GM13977 (cell line): ENCODE measurements at regions not wholly inside any gene's neighbourhood (a gene's known extent, or its start where the extent isn't known, plus 50 kb on each side); places are given as distances from the start of the nearest gene placed in this dataset.

ENCODE experiments used
- DNase-seq: peaks from one replicate; pipeline ENCODE4 v3.0.0; 2012; ENCODE audit warnings: low spot score
- in situ Hi-C: fragments of 300-500 bp; cut with MboI; formaldehyde crosslinking; loops from one replicate; pipeline ENCODE4 v1.12.0; 2022; ENCODE audit warnings: low sequenced_read_pairs, low pct_unique_long_range_greater_than_20kb, mixed read lengths, inconsistent platforms; ENCODE audit not compliant: unreplicated experiment
- TF ChIP-seq, protein P1 (sequence below): IDR thresholded peaks from 2 replicates; pipeline ENCODE4 v1.5.1; 2012; ENCODE audit warnings: mild to moderate bottlenecking, control low read depth; ENCODE audit not compliant: insufficient read depth; ENCODE audit errors: extremely low read depth, missing control alignments

DNA sequence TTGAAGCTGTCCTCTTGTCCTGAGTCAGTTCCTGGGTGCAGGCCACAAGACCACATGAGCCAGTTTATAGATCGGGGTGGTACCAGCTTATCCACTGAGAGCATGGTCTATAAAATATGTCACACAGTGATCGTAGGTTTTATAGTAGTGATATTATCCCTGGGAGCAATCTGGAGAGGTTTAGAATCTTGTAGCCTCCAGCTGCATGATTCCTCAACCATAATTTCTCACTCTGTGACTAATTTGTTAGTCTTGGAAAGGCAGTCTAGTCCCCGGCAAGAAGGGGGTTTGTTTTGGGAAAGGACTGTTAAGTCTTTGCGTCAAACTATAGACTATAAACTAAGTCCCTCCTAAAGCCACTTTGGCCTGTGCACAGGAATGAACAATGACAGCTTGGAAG, 693.0 kb upstream of the CADM2 start:
- TF ChIP-seq, protein P1, sequence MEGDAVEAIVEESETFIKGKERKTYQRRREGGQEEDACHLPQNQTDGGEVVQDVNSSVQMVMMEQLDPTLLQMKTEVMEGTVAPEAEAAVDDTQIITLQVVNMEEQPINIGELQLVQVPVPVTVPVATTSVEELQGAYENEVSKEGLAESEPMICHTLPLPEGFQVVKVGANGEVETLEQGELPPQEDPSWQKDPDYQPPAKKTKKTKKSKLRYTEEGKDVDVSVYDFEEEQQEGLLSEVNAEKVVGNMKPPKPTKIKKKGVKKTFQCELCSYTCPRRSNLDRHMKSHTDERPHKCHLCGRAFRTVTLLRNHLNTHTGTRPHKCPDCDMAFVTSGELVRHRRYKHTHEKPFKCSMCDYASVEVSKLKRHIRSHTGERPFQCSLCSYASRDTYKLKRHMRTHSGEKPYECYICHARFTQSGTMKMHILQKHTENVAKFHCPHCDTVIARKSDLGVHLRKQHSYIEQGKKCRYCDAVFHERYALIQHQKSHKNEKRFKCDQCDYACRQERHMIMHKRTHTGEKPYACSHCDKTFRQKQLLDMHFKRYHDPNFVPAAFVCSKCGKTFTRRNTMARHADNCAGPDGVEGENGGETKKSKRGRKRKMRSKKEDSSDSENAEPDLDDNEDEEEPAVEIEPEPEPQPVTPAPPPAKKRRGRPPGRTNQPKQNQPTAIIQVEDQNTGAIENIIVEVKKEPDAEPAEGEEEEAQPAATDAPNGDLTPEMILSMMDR, result no peak
- in situ Hi-C loops, result no loop called here
- no peak for DNase-seq

DNA sequence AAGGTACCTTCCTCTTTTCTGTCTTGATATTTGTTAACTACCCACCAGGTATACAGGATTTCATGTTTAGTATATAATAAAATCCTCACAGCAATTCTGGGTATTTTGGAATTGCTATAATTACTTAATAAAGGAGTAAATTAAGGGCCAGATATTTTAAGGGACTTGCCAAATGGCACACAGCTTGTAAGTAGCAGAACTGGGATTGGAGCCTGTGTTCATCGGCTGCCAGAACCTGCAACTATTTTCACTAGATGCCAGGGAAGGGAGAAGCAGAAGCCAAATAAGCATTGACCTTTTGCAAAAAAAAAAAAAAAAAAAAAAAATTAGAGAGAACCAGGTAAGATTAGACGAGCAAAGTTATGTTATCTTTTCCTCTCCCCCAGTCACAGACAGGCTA, 683.3 kb upstream of the CADM2 start:
- in situ Hi-C loops, result no loop called here

DNA sequence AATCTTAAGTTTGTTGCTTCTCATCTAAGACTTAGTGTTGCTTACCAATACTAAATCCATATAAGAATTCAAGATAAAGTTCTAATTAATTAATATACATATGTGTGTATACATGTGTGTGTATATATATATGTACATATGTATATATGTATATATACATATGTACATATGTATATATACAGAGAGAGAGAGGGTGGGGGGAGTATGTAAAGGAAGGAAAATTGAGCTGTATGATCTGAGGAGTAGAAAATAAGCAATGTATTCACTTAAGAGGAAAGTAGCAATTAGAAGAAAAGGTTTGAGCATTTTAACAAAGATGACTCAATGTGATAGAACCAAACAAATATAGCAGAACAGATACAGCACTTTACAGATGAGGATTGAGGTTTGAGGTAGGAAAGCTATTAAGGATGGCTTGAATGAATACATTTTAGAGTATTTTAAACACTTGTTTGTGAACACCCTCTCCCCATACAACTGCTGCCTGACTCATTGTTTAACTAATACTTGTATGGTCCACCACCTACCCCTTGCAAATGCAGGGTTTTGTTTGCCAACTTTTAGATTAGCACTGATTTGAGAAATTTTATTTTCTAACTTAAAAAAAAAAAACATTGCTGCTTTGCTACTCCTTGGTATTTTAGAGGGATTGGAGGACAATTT, 681.1 kb upstream of the CADM2 start:
- in situ Hi-C loops, result no loop called here
- TF ChIP-seq, protein P1, result no peak
- no peak for DNase-seq

More for the DNA sequence above, 683.3 kb upstream of the CADM2 start:
- TF ChIP-seq, protein P1, result no peak
- DNase-seq, result no peak

DNA sequence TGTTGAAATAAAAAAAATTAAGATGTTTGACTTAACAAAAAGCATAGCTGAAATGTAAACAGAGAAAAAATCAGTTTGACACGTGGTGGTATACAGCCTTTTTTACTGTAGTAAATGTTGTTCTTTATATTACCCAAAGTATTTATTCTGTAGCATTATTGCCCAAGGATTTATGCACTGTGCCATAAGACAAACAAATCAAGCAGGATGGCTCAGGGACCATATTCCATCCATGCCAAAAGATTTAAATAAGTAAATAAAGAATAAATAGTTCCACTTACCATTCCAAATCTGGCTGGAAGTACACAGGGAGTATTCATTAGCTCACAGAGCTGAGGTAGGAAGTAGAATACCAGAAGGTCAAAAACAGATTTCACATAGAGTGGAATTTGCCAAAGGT, 666.7 kb upstream of the CADM2 start:
- DNase-seq, result no peak
- TF ChIP-seq, protein P1, result no peak
- in situ Hi-C loops, result no loop called here

DNA sequence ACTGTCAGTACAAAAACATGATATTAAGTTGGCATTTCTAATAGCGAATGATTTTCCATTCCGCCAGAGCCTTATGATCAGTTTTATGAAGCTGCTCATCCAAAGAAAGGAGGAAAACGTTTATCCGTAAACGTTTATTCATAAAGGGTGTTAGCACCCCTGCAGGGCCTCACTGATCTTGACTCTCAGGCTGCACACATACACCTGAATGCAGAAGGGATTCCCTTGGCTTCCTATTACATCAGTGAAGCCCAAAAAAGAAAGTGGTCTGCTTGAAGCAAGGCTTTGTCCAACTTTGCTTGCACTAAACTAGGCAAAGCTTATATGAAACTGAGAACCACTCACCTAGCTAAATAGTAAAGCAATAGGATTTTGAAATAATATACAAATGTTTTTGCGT, 659.5 kb upstream of the CADM2 start:
- TF ChIP-seq, protein P1, result no peak
- in situ Hi-C loops, result no loop called here
- DNase-seq, result no peak

DNA sequence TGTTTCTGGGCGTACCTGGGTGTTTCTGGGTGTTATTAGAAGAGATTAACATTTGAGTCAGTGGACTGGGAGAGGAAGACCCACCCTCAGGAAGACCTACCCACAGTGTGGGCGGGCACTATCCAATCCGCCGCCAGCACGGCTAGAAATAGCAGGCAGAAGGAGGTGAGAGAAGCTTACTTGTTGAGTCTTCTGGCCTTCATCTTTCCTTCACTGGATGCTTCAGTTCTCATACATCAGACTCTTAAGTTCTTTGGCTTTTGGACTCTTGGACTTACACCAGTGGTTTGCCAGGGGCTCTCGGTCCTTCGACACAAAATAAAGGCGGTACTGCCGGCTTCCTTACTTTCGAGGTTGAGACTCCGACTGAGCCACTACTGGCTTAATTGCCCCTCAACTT, 654.6 kb upstream of the CADM2 start:
- in situ Hi-C loops, result no loop called here
- TF ChIP-seq, protein P1, result no peak
- no peak for DNase-seq
